Dedifferentiated amniotic fluid mesenchymal stem cell (primary cell): ENCODE measurements at regions not wholly inside any gene's neighbourhood (a gene's known extent, or its start where the extent isn't known, plus 50 kb on each side); places are given as distances from the start of the nearest gene placed in this dataset.
"Not testable (repeated sequence)": the region's sequence is repeated elsewhere in the genome, so short reads cannot be mapped to it uniquely, and the experiment has no call there.

Source experiments
- DNase-seq: peaks from one replicate; pipeline ENCODE4 v3.0.0-alpha.2; 2016; ENCODE audit errors: extremely low spot score

- DNase-seq, result no peak
These were observed 75.5 kb downstream of the ASB1 start for GRCh38 chr2:238502088-238502810.

- no peak for DNase-seq
These were observed 76.4 kb downstream of the ASB1 start for GRCh38 chr2:238502956-238503791.

DNA sequence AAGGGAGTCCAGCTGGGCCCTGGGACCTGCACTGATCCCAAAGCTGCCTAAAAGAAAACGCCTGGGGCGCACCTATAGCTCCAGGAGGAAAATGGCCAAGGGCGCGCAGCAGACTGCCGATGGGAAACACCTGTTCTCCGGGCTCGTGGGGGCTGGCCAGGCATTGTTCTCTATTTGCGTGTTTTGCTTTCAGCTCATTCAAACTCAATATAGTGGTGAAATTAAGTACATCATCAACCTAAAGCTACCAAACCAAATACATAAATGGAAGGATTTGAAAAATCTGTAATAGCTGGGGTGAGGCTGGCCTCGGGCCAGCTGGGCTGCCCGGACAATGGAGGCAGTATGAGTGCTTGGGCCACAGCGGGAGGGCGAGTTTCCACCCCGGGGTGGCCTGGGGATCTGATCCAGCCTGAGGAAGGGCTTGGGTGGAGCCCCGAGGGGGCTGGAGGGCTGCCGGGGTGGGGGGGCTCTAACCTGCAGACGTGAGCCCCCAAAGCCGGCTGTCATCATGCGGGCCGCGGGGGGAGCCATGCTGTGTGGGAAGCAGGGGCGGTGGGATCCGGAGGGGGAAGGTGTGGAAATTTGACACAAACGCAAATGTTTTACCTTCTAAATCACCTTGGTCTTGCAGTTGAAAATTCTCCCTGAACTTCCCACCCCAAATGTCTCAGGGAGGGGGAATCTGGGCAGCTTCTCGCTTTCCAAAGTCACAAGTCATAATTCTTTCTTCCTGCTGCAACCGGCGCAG lies 77.6 kb downstream of the ASB1 start:
- DNase-seq, result no peak

- no peak for DNase-seq
These were observed 78.6 kb downstream of the ASB1 start for GRCh38 chr2:238505119-238505891.

DNA sequence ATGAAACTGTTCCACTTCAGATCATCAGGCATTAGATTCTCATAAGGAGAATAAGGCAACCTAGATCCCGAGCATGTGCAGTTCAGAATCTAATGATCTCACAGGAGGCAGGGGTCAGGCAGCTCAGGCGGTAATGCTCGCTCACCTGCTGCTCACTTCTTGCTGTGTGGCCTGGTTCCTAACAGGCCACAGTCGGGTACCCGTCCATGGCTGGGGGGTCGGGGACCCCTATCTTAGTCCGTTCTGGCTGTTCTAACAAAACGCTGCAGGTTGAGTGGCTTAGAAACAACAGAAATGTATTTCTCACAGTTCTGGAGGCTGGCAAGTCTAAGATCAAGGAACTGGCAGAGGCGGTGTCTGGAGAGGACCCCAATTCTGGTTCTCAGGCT lies 79.2 kb downstream of the ASB1 start:
- DNase-seq, result no peak

DNA sequence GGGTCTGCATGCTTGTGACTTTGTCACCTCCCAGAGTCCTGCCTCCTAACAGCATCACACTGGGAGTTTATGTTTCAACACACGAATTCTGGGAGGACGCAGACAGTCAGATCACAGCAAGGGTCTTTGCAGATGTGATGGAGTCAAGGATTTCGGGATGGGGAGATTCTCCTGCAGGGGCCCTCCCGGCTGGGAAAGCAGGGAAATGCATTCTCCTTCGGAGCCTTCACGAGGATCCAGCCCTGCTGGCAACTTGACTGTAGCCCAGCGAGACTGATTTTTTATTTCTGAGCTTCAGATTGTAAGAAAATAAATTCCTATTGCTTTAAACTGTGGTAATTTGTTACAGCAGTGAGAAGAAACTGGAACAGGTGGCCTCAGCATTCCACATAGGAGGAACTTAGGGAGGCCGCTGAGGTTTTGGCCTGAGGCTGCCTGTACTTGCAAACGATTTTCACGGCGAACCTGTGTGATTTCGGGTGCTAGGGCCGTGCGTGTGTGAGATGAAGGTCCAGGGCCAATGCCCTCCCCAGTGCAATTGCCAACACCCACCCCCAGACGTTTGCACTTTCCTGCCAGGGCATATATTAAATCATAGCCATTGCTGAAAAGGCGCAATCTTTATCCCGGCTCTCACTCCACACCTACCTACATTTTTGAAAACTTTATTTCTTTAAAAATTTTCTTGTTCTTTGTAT lies 79.8 kb downstream of the ASB1 start:
- no peak for DNase-seq

DNA sequence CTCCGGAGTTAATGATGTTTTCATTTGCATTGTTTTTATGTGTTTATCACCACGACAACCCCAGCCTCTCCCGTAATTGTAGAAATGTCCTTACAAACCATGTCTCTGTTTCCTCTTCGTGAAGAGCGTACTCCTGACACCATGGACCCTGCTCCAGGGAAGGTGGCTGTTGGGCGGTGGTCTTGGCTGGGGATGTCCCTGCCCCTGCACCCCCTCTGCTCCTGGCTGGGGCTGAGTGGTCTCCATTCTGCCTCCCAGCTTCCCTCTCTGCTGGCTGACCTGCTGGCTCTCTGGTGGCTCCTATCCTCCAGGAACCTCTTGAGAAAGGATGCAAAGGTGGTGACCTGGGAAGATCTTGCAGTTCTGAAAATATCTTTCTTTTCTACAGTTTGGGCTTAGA lies 81.1 kb downstream of the ASB1 start:
- DNase-seq, result no peak

DNA sequence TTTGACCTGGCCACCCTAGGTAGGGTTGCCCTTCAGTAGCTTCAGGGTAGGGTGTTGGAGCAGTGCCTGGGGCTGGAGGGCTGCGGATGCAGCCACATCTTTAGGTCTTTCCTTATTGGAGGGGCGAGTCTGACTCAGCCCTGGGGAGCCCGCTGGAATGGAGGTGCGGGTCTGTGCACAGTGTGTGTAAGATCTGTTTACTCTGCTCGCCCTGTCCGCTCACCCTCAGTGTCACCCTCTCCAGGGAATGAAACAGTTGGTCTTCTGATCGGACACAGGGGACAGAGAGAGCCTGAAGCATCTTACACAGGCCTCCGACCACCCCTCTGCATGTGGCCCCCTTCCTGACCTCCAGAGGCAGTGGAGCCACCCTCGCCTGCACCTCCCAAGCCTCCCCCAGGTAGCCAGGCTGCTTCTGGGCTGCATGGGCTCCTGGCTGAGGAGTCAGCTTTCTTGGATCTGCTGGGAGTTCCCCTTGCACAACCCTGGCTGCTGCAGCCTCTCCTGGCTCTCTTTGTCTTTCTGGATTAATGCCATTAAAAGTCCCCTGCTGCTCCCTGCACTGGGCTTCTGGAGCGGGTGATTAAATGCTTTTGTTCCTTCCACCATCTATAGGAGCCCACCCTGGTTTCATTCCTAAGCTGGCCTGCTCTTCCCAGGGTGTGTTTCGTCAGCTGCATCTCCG lies 82.6 kb downstream of the ASB1 start:
- no peak for DNase-seq

GRCh38 chr2:238509903-238510302 lies 83.2 kb downstream of the ASB1 start:
- DNase-seq, result no peak

DNA sequence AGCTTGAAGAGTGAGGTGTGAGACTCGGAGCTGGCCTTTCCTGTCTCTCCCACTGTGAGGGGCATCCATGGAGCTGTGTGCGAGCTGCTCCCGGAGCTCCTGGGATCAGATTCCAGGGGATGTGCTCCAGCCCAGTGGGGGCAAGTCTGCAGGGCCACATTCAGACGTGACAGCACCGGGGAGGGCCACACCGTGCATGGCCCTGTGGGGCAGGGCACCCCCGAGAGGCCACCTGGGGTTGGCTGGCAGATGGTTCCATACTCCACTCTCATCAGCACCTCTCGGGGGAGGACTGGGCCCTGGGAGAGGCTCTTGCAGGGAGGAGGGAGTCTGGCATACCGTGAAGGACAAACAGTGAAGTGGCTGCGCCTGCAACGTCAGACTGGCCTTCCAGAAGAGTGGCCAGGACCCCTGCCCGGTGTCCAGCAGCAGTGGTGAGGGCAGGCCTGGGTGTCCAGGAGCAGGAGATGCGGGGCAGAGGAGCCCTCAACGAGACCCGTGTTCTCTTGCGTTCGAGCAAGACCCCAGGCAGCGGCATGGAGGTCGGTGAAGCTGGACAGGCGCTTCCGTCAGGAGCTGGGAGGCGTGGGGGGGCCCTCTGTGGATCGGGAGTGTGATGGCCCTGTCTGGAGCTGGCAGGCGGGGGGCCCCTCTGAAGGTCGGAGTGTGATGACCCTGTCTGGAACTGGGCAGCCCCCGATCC lies 84.3 kb downstream of the ASB1 start:
- DNase-seq, result no peak

GRCh38 chr2:238511614-238511950 lies 84.9 kb downstream of the ASB1 start:
- DNase-seq, result no peak

GRCh38 chr2:238512247-238512867 lies 85.6 kb downstream of the ASB1 start:
- no peak for DNase-seq

- DNase-seq, result no peak
These were observed 86.6 kb downstream of the ASB1 start for GRCh38 chr2:238513346-238513745.

DNA sequence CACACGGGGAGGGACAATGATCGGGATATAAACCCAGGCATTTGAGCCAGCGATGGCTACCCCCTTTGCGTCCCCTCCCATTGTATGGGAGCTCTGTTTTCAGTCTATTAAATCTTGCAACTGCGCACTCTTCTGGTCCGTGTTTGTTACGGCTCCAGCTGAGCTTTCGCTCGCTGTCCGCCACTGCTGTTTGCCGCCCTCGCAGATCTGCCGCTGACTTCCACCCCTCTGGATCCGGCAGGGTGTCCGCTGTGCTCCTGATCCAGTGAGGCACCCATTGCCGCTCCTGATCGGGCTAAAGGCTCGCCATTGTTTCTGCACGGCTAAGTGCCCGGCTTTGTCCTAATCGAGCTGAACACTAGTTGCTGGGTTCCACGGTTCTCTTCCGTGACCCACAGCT lies 87.3 kb downstream of the ASB1 start:
- not testable (repeated sequence) for DNase-seq

DNA sequence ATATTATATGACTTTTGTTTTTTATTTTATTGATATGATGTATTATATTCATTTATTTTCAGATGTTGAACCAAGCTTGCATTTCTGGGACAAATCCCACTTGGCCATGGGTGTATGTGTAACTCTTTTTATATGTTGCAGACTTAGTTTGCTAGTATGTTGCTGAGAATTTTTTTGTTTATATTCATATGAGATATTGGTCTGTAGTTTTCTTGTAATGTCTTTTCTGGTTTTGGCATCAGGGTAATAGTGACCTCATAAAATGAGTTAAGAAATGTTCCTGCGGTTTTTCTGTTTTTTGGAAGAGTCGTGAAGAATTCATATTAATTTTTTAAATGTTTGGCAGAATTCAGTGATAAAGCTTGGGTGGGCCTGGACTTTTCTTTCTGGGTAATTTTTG lies 88.7 kb downstream of the ASB1 start:
- no peak for DNase-seq

GRCh38 chr2:238517209-238517608 lies 90.5 kb downstream of the ASB1 start:
- no peak for DNase-seq

DNA sequence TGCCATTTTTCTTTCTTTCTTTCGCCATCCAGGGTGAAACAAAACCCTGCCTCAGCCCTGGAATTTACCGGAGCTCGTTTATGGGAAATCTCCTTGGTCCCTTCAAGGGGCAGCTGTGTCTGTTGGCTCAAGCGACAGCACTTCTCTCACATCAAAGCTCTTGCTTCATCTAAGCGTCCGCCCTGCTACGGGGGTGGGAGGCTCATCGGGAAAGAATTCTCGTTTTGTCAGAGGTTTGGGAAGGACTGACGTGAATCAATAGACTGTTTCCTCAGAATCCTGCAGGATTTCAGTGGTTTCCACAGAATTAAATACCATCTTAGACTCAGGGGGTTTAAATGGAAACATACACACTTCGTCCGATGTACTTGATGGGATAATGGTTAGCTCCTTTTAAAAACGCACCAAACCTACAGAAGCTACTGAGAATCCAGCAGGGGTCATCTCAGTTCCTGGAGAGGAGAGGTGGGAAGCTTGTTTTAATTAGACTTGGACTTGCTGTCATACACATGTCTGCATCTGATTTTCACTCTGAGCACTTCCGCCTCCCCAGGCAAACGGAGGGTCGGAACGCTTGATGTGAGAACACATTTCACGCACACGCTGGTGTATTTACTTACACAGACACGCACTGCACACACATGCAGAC lies 91.6 kb downstream of the ASB1 start:
- peak; percentile 68 for DNase-seq

DNA sequence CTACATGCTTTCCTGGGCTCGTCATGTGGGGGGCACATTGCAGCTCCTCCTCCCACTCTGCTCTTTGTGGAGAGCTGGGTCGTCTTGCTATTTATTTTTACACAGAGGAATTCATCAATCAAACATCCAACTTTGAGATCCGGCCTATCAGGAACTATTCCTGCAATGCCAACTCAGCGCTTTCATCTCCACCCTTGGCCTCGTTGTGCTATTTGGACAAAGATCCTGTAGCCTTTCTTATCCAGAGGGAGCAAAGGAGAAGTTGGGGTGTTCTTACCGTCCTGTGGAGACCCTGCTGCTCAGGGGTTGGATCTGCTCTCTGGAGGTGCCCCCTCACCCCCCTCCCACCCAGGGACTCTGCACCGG lies 92.1 kb downstream of the ASB1 start:
- DNase-seq, result no peak

- no peak for DNase-seq
These were observed 93.7 kb downstream of the ASB1 start for GRCh38 chr2:238520359-238520886.
